SK-N-SH treated with all-trans-retinoic acid at 6 μM for 48 hours (cell line): ENCODE measurements at regions not wholly inside any gene's neighbourhood (a gene's known extent, or its start where the extent isn't known, plus 50 kb on each side); places are given as distances from the start of the nearest gene placed in this dataset.
A peak's percentile ranks its signal among the peaks of the same experiment; 100 is the strongest.

Experiments
- ATAC-seq: fragments of 200-7000 bp; cut with Tn5 transposase; 3 replicates; pipeline ENCODE4 v1.9.1; 2020; ENCODE audit warnings: mild to moderate bottlenecking, moderate library complexity
- ARNTL ChIP-seq: fragments of 450-650 bp; formaldehyde crosslinking; IDR thresholded peaks from 2 replicates; pipeline ENCODE4 v1.5.0; 2020; ENCODE audit warnings: low read depth, mild to moderate bottlenecking, moderate library complexity, borderline replicate concordance
- BACH2 ChIP-seq: fragments of 250-450 bp; sonication (Bioruptor Pico); IDR thresholded peaks from 2 replicates; pipeline ENCODE4 v1.9.0; 2021; ENCODE audit warnings: mild to moderate bottlenecking, borderline replicate concordance
- CREB5 ChIP-seq: fragments of 250-450 bp; sonication (Bioruptor Pico); IDR thresholded peaks from 2 replicates; pipeline ENCODE4 v1.5.1; 2020; ENCODE audit warnings: low read depth, mild to moderate bottlenecking, moderate library complexity
- CSDC2 ChIP-seq: fragments of 250-450 bp; sonication (Bioruptor Pico); IDR thresholded peaks from 2 replicates; pipeline ENCODE4 v1.5.0; 2020; ENCODE audit warnings: mild to moderate bottlenecking, moderate library complexity
- CSRNP3 ChIP-seq: fragments of 250-450 bp; sonication (Bioruptor Pico); IDR thresholded peaks from 2 replicates; pipeline ENCODE4 v1.5.1; 2021; ENCODE audit warnings: mild to moderate bottlenecking, moderate library complexity
- ESRRG ChIP-seq: fragments of 250-450 bp; sonication (Bioruptor Pico); IDR thresholded peaks from 2 replicates; pipeline ENCODE4 v1.6.1; 2021; ENCODE audit warnings: mild to moderate bottlenecking
- GLIS3 ChIP-seq: fragments of 250-450 bp; sonication (Bioruptor Pico); IDR thresholded peaks from 2 replicates; pipeline ENCODE4 v1.5.0; 2020; ENCODE audit warnings: mild to moderate bottlenecking, moderate library complexity
- ISL1 ChIP-seq: fragments of 250-450 bp; sonication (Bioruptor Pico); IDR thresholded peaks from 2 replicates; pipeline ENCODE4 v2.1.2; 2022; ENCODE audit warnings: mild to moderate bottlenecking, moderate library complexity
- OSR1 ChIP-seq: fragments of 250-450 bp; sonication (Bioruptor Pico); IDR thresholded peaks from 2 replicates; pipeline ENCODE4 v1.8.0; 2022; ENCODE audit warnings: moderate library complexity, mild to moderate bottlenecking, inconsistent platforms
- PATZ1 ChIP-seq: fragments of 250-450 bp; sonication (Bioruptor Pico); IDR thresholded peaks from 2 replicates; pipeline ENCODE4 v1.8.0; 2020; ENCODE audit warnings: mild to moderate bottlenecking, moderate library complexity, borderline replicate concordance
- POU6F1 ChIP-seq: fragments of 250-450 bp; sonication (Bioruptor Pico); IDR thresholded peaks from 2 replicates; pipeline ENCODE4 v1.8.0; 2021; ENCODE audit warnings: low read depth, mild to moderate bottlenecking, moderate library complexity, borderline replicate concordance
- PPARA ChIP-seq: fragments of 250-450 bp; sonication (Bioruptor Pico); IDR thresholded peaks from 2 replicates; pipeline ENCODE4 v1.5.0; 2020; ENCODE audit warnings: mild to moderate bottlenecking, borderline replicate concordance
- RARB ChIP-seq: fragments of 250-450 bp; sonication (Bioruptor Pico); IDR thresholded peaks from 2 replicates; pipeline ENCODE4 v1.8.0; 2021; ENCODE audit warnings: mild to moderate bottlenecking, moderate library complexity
- SNAI2 ChIP-seq: fragments of 250-450 bp; sonication (Bioruptor Pico); IDR thresholded peaks from 2 replicates; pipeline ENCODE4 v1.5.0; 2020; ENCODE audit warnings: mild to moderate bottlenecking, moderate library complexity
- TCF4 ChIP-seq: fragments of 250-450 bp; sonication (Bioruptor Pico); IDR thresholded peaks from 2 replicates; pipeline ENCODE4 v1.8.0; 2021; ENCODE audit warnings: mild to moderate bottlenecking, moderate library complexity, borderline replicate concordance
- TOX ChIP-seq: fragments of 250-450 bp; sonication (Bioruptor Pico); IDR thresholded peaks from 2 replicates; pipeline ENCODE4 v1.8.0; 2021; ENCODE audit warnings: mild to moderate bottlenecking, moderate library complexity, borderline replicate concordance
- TSHZ2 ChIP-seq: fragments of 250-450 bp; sonication (Bioruptor Pico); IDR thresholded peaks from 2 replicates; pipeline ENCODE4 v1.5.0; 2020; ENCODE audit warnings: mild to moderate bottlenecking, moderate library complexity
- ZC3H10 ChIP-seq: fragments of 250-450 bp; sonication (Bioruptor Pico); IDR thresholded peaks from 2 replicates; pipeline ENCODE4 v1.5.1; 2021; ENCODE audit warnings: mild to moderate bottlenecking, moderate library complexity
- ZFP3 ChIP-seq: fragments of 250-450 bp; sonication (Bioruptor Pico); IDR thresholded peaks from 2 replicates; pipeline ENCODE4 v1.5.0; 2020; ENCODE audit warnings: mild to moderate bottlenecking, moderate library complexity
- ZFP30 ChIP-seq: fragments of 450-650 bp; formaldehyde crosslinking; IDR thresholded peaks from 2 replicates; pipeline ENCODE4 v1.5.0; 2022; ENCODE audit warnings: mild to moderate bottlenecking, moderate library complexity
- ZNF565 ChIP-seq: fragments of 450-650 bp; formaldehyde crosslinking; conservative IDR thresholded peaks from 2 replicates; pipeline ENCODE4 v1.5.0; 2020; ENCODE audit warnings: low read depth, mild to moderate bottlenecking, moderate library complexity
- ZNF70 ChIP-seq: fragments of 450-650 bp; formaldehyde crosslinking; IDR thresholded peaks from 2 replicates; pipeline ENCODE4 v1.5.0; 2020; ENCODE audit warnings: mild to moderate bottlenecking, moderate library complexity
- ZNF8 ChIP-seq: fragments of 450-650 bp; formaldehyde crosslinking; IDR thresholded peaks from 2 replicates; pipeline ENCODE4 v1.5.0; 2020; ENCODE audit warnings: mild to moderate bottlenecking, moderate library complexity

- TF ChIP-seq ZNF70 (CRISPR knock-in tag) = no peak
- TF ChIP-seq ZNF565 = no peak
- no peak for TF ChIP-seq CSDC2 (CRISPR knock-in tag)
- TF ChIP-seq ZFP30 (CRISPR knock-in tag) = no peak
- TF ChIP-seq ZNF8 (CRISPR knock-in tag) = no peak
- no peak for TF ChIP-seq ISL1 (CRISPR knock-in tag)
- TF ChIP-seq BACH2 (CRISPR knock-in tag) = no peak
- no peak for TF ChIP-seq CSRNP3
- TF ChIP-seq GLIS3 = no peak
- TF ChIP-seq TOX (CRISPR knock-in tag) = no peak
- TF ChIP-seq PATZ1 (CRISPR knock-in tag) = no peak
- TF ChIP-seq ZC3H10 (CRISPR knock-in tag) = no peak
- no peak for TF ChIP-seq ARNTL (CRISPR knock-in tag)
- peak; percentile 44; the same call in 1 of the 3 replicates for ATAC-seq
Measured at GRCh38 chr6:149147195-149147594, 170.3 kb upstream of the TAB2 start.

- TF ChIP-seq ZC3H10 (CRISPR knock-in tag) = no peak
- no peak for TF ChIP-seq TSHZ2 (CRISPR knock-in tag)
- TF ChIP-seq BACH2 (CRISPR knock-in tag) = no peak
- no peak for TF ChIP-seq POU6F1 (CRISPR knock-in tag)
- TF ChIP-seq TCF4 (CRISPR knock-in tag) = no peak
- TF ChIP-seq TOX (CRISPR knock-in tag) = no peak
- no peak for TF ChIP-seq OSR1 (CRISPR knock-in tag)
- TF ChIP-seq ZFP3 (CRISPR knock-in tag) = no peak
- TF ChIP-seq RARB (CRISPR knock-in tag) = no peak
- no peak for TF ChIP-seq CSDC2 (CRISPR knock-in tag)
- no peak for TF ChIP-seq CREB5 (CRISPR knock-in tag)
- no peak for TF ChIP-seq PPARA (CRISPR knock-in tag)
- no peak for TF ChIP-seq CSRNP3
- TF ChIP-seq ZNF70 (CRISPR knock-in tag) = no peak
- no peak for TF ChIP-seq ZFP30 (CRISPR knock-in tag)
- TF ChIP-seq ZNF565 = no peak
- no peak for TF ChIP-seq ARNTL (CRISPR knock-in tag)
- no peak for TF ChIP-seq ISL1 (CRISPR knock-in tag)
- TF ChIP-seq SNAI2 (CRISPR knock-in tag) = no peak
- no peak for TF ChIP-seq ESRRG
- peak; percentile 80 for ATAC-seq
Measured at GRCh38 chr6:149147938-149148718, 169.4 kb upstream of the TAB2 start.
